ENCODE measurements at regions not wholly inside any gene's neighbourhood (a gene's known extent, or its start where the extent isn't known, plus 50 kb on each side); places are given as distances from the start of the nearest gene placed in this dataset.

DNA sequence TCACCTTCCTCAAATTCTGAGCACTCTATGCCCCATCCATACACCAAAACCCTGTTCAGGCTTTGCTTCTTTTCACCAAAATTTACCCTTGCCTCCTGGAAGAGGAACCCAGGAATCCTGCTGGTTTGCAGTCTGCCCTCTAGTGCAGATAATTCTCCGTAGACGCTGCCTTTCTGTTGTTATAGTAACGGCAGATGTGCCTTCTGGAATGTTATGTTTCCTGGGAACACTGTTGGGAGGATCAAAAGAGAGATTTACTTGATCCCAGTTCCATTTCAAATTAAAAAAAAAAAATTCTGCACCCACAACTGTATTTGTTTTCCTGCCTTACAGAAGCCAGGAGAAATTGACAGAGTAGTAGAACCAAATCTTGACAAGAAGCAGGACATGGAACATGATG is 104.2 kb upstream of the RMST start:
- no peak for TF ChIP-seq ZNF70 (CRISPR knock-in tag; IDR thresholded peaks at IDR 0.05)
- no peak for TF ChIP-seq CSDC2 (CRISPR knock-in tag; IDR thresholded peaks at IDR 0.05)
- TF ChIP-seq SNAI2 (CRISPR knock-in tag; IDR thresholded peaks at IDR 0.05): no peak
- no peak for TF ChIP-seq ZC3H10 (CRISPR knock-in tag; IDR thresholded peaks at IDR 0.05)
- no peak for TF ChIP-seq ZFP3 (CRISPR knock-in tag; IDR thresholded peaks at IDR 0.05)
- TF ChIP-seq, protein P1, sequence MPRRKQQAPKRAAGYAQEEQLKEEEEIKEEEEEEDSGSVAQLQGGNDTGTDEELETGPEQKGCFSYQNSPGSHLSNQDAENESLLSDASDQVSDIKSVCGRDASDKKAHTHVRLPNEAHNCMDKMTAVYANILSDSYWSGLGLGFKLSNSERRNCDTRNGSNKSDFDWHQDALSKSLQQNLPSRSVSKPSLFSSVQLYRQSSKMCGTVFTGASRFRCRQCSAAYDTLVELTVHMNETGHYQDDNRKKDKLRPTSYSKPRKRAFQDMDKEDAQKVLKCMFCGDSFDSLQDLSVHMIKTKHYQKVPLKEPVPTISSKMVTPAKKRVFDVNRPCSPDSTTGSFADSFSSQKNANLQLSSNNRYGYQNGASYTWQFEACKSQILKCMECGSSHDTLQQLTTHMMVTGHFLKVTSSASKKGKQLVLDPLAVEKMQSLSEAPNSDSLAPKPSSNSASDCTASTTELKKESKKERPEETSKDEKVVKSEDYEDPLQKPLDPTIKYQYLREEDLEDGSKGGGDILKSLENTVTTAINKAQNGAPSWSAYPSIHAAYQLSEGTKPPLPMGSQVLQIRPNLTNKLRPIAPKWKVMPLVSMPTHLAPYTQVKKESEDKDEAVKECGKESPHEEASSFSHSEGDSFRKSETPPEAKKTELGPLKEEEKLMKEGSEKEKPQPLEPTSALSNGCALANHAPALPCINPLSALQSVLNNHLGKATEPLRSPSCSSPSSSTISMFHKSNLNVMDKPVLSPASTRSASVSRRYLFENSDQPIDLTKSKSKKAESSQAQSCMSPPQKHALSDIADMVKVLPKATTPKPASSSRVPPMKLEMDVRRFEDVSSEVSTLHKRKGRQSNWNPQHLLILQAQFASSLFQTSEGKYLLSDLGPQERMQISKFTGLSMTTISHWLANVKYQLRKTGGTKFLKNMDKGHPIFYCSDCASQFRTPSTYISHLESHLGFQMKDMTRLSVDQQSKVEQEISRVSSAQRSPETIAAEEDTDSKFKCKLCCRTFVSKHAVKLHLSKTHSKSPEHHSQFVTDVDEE (CRISPR knock-in tag; IDR thresholded peaks at IDR 0.05): no peak
- TF ChIP-seq ZNF565 (CRISPR knock-in tag; conservative IDR thresholded peaks at IDR 0.05; ENCODE audit: low read depth): no peak
- no peak for ATAC-seq

DNA sequence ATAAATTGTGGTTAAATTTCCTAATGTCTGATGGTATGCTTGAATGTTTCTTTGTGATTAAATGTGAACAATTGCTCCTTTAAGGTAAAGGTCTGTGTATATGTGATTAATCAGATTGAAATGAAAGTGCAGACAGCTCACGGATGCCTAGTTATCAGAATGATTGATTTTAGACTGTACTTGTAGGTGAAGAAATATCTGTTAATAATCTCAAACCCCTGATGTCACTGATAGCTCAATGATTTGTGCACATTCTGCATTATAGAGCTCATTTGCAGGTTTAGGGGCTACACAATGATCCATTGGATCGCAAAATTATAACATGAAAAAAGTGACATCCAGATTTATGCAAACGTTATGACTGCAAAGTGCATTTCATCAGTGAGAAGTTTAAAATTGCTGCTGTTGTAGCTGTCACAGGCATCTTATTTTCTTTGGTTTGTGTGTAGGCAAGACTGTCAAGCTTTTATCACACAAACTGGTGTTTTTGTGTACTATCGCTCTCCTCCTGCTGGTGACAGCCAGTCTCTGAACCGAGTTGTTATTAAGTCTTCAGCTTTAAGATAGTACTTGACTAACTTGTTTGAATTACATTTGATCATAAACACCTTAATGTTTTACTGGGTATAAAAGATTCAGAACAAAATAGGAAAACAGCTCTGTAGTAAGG is 103.4 kb upstream of the RMST start:
- TF ChIP-seq SNAI2 (CRISPR knock-in tag; IDR thresholded peaks at IDR 0.05) (no peak), PPARA (CRISPR knock-in tag; IDR thresholded peaks at IDR 0.05; ENCODE audit: borderline replicate concordance) (no peak), ZFP3 (CRISPR knock-in tag; IDR thresholded peaks at IDR 0.05) (no peak)

DNA sequence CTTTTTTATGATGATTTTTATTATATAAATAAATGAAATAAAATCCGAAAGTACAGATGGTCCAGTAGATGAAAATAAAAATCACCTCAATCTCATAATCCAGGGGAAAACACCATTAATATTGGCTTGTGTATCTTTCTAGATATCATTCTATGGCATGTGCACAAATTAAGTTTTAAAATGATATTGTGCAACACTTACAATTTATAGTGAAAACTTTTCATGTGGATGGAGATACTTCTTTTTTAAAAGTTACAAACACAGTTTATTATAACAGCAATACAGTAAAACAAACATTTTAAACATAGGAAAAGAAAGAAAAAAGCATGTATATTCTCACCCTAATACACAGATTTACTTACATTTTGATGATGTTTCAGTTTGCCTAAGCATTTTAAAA is 98.9 kb upstream of the RMST start:
- no peak for ATAC-seq
- TF ChIP-seq ZNF8 (CRISPR knock-in tag; IDR thresholded peaks at IDR 0.05) (no peak), ZNF565 (CRISPR knock-in tag; conservative IDR thresholded peaks at IDR 0.05; ENCODE audit: low read depth) (no peak), TCF4 (CRISPR knock-in tag; IDR thresholded peaks at IDR 0.05; ENCODE audit: borderline replicate concordance) (no peak), BACH2 (CRISPR knock-in tag; IDR thresholded peaks at IDR 0.05; ENCODE audit: borderline replicate concordance) (no peak), SNAI2 (CRISPR knock-in tag; IDR thresholded peaks at IDR 0.05) (no peak), RARB (CRISPR knock-in tag; IDR thresholded peaks at IDR 0.05) (no peak), ZC3H10 (CRISPR knock-in tag; IDR thresholded peaks at IDR 0.05) (no peak), CSDC2 (CRISPR knock-in tag; IDR thresholded peaks at IDR 0.05) (no peak), ZNF70 (CRISPR knock-in tag; IDR thresholded peaks at IDR 0.05) (no peak), ZFP3 (CRISPR knock-in tag; IDR thresholded peaks at IDR 0.05) (no peak), TOX (CRISPR knock-in tag; IDR thresholded peaks at IDR 0.05; ENCODE audit: borderline replicate concordance) (no peak), ISL1 (CRISPR knock-in tag; IDR thresholded peaks at IDR 0.05) (no peak)
- TF ChIP-seq, protein P2, sequence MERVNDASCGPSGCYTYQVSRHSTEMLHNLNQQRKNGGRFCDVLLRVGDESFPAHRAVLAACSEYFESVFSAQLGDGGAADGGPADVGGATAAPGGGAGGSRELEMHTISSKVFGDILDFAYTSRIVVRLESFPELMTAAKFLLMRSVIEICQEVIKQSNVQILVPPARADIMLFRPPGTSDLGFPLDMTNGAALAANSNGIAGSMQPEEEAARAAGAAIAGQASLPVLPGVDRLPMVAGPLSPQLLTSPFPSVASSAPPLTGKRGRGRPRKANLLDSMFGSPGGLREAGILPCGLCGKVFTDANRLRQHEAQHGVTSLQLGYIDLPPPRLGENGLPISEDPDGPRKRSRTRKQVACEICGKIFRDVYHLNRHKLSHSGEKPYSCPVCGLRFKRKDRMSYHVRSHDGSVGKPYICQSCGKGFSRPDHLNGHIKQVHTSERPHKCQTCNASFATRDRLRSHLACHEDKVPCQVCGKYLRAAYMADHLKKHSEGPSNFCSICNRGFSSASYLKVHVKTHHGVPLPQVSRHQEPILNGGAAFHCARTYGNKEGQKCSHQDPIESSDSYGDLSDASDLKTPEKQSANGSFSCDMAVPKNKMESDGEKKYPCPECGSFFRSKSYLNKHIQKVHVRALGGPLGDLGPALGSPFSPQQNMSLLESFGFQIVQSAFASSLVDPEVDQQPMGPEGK (CRISPR knock-in tag; IDR thresholded peaks at IDR 0.05; ENCODE audit: borderline replicate concordance): no peak
- TF ChIP-seq, protein P3, sequence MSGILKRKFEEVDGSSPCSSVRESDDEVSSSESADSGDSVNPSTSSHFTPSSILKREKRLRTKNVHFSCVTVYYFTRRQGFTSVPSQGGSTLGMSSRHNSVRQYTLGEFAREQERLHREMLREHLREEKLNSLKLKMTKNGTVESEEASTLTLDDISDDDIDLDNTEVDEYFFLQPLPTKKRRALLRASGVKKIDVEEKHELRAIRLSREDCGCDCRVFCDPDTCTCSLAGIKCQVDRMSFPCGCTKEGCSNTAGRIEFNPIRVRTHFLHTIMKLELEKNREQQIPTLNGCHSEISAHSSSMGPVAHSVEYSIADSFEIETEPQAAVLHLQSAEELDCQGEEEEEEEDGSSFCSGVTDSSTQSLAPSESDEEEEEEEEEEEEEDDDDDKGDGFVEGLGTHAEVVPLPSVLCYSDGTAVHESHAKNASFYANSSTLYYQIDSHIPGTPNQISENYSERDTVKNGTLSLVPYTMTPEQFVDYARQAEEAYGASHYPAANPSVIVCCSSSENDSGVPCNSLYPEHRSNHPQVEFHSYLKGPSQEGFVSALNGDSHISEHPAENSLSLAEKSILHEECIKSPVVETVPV (CRISPR knock-in tag; IDR thresholded peaks at IDR 0.05): no peak
- TF ChIP-seq, protein P4, sequence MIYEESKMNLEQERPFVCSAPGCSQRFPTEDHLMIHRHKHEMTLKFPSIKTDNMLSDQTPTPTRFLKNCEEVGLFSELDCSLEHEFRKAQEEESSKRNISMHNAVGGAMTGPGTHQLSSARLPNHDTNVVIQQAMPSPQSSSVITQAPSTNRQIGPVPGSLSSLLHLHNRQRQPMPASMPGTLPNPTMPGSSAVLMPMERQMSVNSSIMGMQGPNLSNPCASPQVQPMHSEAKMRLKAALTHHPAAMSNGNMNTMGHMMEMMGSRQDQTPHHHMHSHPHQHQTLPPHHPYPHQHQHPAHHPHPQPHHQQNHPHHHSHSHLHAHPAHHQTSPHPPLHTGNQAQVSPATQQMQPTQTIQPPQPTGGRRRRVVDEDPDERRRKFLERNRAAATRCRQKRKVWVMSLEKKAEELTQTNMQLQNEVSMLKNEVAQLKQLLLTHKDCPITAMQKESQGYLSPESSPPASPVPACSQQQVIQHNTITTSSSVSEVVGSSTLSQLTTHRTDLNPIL (CRISPR knock-in tag; IDR thresholded peaks at IDR 0.05; ENCODE audit: low read depth): no peak
- TF ChIP-seq, protein P5, sequence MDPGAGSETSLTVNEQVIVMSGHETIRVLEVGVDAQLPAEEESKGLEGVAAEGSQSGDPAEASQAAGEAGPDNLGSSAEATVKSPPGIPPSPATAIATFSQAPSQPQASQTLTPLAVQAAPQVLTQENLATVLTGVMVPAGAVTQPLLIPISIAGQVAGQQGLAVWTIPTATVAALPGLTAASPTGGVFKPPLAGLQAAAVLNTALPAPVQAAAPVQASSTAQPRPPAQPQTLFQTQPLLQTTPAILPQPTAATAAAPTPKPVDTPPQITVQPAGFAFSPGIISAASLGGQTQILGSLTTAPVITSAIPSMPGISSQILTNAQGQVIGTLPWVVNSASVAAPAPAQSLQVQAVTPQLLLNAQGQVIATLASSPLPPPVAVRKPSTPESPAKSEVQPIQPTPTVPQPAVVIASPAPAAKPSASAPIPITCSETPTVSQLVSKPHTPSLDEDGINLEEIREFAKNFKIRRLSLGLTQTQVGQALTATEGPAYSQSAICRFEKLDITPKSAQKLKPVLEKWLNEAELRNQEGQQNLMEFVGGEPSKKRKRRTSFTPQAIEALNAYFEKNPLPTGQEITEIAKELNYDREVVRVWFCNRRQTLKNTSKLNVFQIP (CRISPR knock-in tag; IDR thresholded peaks at IDR 0.05; ENCODE audit: borderline replicate concordance, low read depth): no peak

More for the DNA sequence above, 103.4 kb upstream of the RMST start:
- no peak for ATAC-seq

All from SK-N-SH treated with all-trans-retinoic acid at 6 μM for 48 hours (cell line).